Superior temporal gyrus (tissue), 1 donor: ENCODE measurements at regions not wholly inside any gene's neighbourhood (a gene's known extent, or its start where the extent isn't known, plus 50 kb on each side); places are given as distances from the start of the nearest gene placed in this dataset.

Experiments used
- DNase-seq: peaks from one replicate; pipeline ENCODE4 v3.0.0-alpha.2; 2016; ENCODE audit errors: extremely low spot score

GRCh38 chrX:149992918-149993317 lies 54.6 kb upstream of the EOLA2 start:
- DNase-seq = no peak

- DNase-seq = no peak
Measured at GRCh38 chrX:149993989-149994388, 55.7 kb upstream of the EOLA2 start.

GRCh38 chrX:149996515-149996914 lies 58.2 kb upstream of the EOLA2 start:
- DNase-seq = no peak

GRCh38 chrX:150005027-150005426 lies 66.7 kb upstream of the EOLA2 start:
- DNase-seq = no peak

- no peak for DNase-seq
Measured at GRCh38 chrX:150007356-150007755, 69.1 kb upstream of the EOLA2 start.

GRCh38 chrX:150012647-150013381 lies 74.5 kb upstream of the EOLA2 start:
- DNase-seq = no peak

GRCh38 chrX:150014525-150014924 lies 76.2 kb upstream of the EOLA2 start:
- DNase-seq = no peak

GRCh38 chrX:150017868-150018267 lies 79.6 kb upstream of the EOLA2 start:
- DNase-seq = no peak

GRCh38 chrX:150018931-150019361 lies 80.7 kb upstream of the EOLA2 start:
- DNase-seq = no peak

GRCh38 chrX:150028692-150029091 lies 90.4 kb upstream of the EOLA2 start:
- DNase-seq = no peak

- DNase-seq = no peak
Measured at GRCh38 chrX:150032742-150033141, 94.5 kb upstream of the EOLA2 start.

- DNase-seq = no peak
Measured at GRCh38 chrX:150034788-150035187, 96.5 kb upstream of the EOLA2 start.

GRCh38 chrX:150035531-150035930 lies 97.2 kb upstream of the EOLA2 start:
- no peak for DNase-seq

- no peak for DNase-seq
Measured at GRCh38 chrX:150036181-150036580, 97.9 kb upstream of the EOLA2 start.

GRCh38 chrX:150036641-150037040 lies 98.3 kb upstream of the EOLA2 start:
- no peak for DNase-seq

- DNase-seq = no peak
Measured at GRCh38 chrX:150037041-150037440, 98.8 kb upstream of the EOLA2 start.

GRCh38 chrX:150038315-150038714 lies 100.0 kb upstream of the EOLA2 start:
- DNase-seq = no peak

GRCh38 chrX:150038986-150039599 lies 100.8 kb upstream of the EOLA2 start:
- DNase-seq = no peak

- no peak for DNase-seq
Measured at GRCh38 chrX:150041208-150041607, 102.9 kb upstream of the EOLA2 start.

- no peak for DNase-seq
Measured at GRCh38 chrX:150044556-150044955, 106.3 kb upstream of the EOLA2 start.

- no peak for DNase-seq
Measured at GRCh38 chrX:150047818-150048217, 109.5 kb upstream of the EOLA2 start.

- no peak for DNase-seq
Measured at GRCh38 chrX:150049647-150050046, 111.4 kb upstream of the EOLA2 start.

- no peak for DNase-seq
Measured at GRCh38 chrX:150050387-150050786, 112.1 kb upstream of the EOLA2 start.

- DNase-seq = no peak
Measured at GRCh38 chrX:150051096-150051495, 112.8 kb upstream of the EOLA2 start.
